Colonic mucosa (tissue), 4 donors: ENCODE measurements at regions not wholly inside any gene's neighbourhood (a gene's known extent, or its start where the extent isn't known, plus 50 kb on each side); places are given as distances from the start of the nearest gene placed in this dataset.

Experiments
- DNase-seq: peaks from one replicate; pipeline ENCODE4 v3.0.0-alpha.2; 2020
- H3K27ac ChIP-seq: fragments of 200-600 bp; one replicate; pipeline ENCODE4 v1.8.0; 2021
- H3K27me3 ChIP-seq: fragments of 200-600 bp; one replicate; pipeline ENCODE4 v1.8.0; 2021
- H3K36me3 ChIP-seq: fragments of 200-600 bp; one replicate; pipeline ENCODE4 v1.8.0; 2021
- H3K4me1 ChIP-seq: fragments of 200-600 bp; one replicate; pipeline ENCODE4 v1.8.0; 2021; ENCODE audit warnings: mild to moderate bottlenecking
- H3K4me3 ChIP-seq: fragments of 200-600 bp; one replicate; pipeline ENCODE4 v1.8.0; 2021
- H3K9ac ChIP-seq, 2 donors: one replicate each; pipeline ENCODE4 v1.7.0; 2013; ENCODE audit warnings: control low read depth in 2 of 2, low read depth in 2 of 2, low read length in 2 of 2
- H3K9me3 ChIP-seq: fragments of 200-600 bp; one replicate; pipeline ENCODE4 v1.8.0; 2021
- intact Hi-C: fragments of 100-400 bp; cut with DNase I; formaldehyde crosslinking; loops from one replicate; pipeline ENCODE4 v1.14.1; 2022
- TF ChIP-seq, protein P1 (sequence below): fragments of 200-600 bp; IDR thresholded peaks from one replicate; pipeline ENCODE4 v1.8.0; 2022; ENCODE audit warnings: antibody characterized with exemption, mild to moderate bottlenecking
- donor health status: healthy.
- donor health status: DM: no; HTN: no; CAD: no.
- donor health status: DM: no; HTN: no; CAD: no.

- H3K9ac ChIP-seq = no peak overlapping the region
- DNase-seq = no peak
- no peak overlapping the region for H3K27ac ChIP-seq
- no peak overlapping the region for H3K4me3 ChIP-seq
- no peaks in the 10 kb centered on the region for H3K36me3 ChIP-seq
- H3K27me3 ChIP-seq = no peaks in the 10 kb centered on the region
- no peaks in the 10 kb centered on the region for H3K9me3 ChIP-seq
- intact Hi-C loops = no loop called here
- peaks cover 8% of the 10 kb centered on the region for H3K4me1 ChIP-seq
- TF ChIP-seq, protein P1, sequence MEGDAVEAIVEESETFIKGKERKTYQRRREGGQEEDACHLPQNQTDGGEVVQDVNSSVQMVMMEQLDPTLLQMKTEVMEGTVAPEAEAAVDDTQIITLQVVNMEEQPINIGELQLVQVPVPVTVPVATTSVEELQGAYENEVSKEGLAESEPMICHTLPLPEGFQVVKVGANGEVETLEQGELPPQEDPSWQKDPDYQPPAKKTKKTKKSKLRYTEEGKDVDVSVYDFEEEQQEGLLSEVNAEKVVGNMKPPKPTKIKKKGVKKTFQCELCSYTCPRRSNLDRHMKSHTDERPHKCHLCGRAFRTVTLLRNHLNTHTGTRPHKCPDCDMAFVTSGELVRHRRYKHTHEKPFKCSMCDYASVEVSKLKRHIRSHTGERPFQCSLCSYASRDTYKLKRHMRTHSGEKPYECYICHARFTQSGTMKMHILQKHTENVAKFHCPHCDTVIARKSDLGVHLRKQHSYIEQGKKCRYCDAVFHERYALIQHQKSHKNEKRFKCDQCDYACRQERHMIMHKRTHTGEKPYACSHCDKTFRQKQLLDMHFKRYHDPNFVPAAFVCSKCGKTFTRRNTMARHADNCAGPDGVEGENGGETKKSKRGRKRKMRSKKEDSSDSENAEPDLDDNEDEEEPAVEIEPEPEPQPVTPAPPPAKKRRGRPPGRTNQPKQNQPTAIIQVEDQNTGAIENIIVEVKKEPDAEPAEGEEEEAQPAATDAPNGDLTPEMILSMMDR = no peak
These were observed 201.5 kb upstream of the ZNF217 start for GRCh38 chr20:53795170-53795569.

DNA sequence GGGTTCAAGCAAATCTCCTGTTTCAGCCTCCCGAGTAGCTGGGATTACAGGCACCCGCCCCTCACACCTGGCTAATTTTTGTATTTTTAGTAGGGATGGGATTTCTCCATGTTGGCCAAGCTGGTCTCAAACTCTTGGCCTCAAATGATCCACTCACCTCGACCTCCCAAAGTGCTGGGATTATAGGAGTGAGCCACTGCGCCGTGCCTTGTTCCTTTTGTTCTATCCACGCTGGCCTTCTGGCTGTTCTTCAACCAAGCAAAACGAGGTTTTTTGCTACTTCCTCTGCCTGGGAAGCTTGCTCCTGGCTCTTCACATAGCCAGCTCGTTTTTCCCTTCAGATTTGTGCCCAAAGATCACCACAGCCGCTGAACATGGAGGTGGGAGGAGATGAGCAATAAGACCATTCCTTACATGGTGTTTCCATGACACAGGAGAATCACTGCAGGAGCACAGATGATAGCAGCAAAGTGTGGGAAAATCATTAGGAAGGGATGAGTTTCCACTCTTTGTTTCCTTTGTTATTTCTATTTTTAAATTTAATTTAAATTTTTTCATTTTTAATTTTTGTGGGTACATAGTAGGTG, 201.0 kb upstream of the ZNF217 start:
- intact Hi-C loops = no loop called here
- H3K9ac ChIP-seq = no peak overlapping the region
- no peak overlapping the region for H3K4me3 ChIP-seq
- TF ChIP-seq, protein P1 = no peak
- no peaks in the 10 kb centered on the region for H3K36me3 ChIP-seq
- peaks cover 4% of the 10 kb centered on the region for H3K4me1 ChIP-seq
- H3K9me3 ChIP-seq = no peaks in the 10 kb centered on the region
- no peak for DNase-seq
- no peak overlapping the region for H3K27ac ChIP-seq
- H3K27me3 ChIP-seq = no peaks in the 10 kb centered on the region

DNA sequence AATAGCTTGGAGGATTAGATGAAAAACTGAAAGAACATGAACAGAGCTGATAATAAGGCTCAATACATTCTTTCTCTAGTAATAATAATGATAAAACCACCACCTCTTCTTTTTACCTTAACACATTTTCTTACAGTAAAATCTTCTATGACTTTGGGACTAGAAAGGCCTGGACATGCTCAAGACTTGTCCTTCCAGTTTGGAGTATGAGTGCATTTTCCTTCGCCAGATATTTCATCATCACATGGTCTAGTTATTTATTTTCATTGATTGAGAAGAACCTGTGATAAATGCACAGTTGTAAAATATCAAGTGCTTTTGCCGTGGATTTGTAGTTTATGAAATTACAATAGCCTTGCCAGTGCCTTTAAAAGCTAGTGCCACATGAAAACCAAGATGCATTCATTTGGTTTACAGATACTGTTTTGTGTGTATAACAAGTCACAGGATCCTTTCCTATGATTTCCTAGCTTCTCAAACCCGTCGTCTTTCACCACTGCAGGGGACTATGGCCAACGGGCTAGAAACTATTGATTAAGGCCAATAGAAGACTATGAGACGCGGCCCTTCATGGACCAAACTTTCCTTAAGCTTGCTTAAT, 200.2 kb upstream of the ZNF217 start:
- H3K27ac ChIP-seq = no peak overlapping the region
- intact Hi-C loops = no loop called here
- DNase-seq = no peak

DNA sequence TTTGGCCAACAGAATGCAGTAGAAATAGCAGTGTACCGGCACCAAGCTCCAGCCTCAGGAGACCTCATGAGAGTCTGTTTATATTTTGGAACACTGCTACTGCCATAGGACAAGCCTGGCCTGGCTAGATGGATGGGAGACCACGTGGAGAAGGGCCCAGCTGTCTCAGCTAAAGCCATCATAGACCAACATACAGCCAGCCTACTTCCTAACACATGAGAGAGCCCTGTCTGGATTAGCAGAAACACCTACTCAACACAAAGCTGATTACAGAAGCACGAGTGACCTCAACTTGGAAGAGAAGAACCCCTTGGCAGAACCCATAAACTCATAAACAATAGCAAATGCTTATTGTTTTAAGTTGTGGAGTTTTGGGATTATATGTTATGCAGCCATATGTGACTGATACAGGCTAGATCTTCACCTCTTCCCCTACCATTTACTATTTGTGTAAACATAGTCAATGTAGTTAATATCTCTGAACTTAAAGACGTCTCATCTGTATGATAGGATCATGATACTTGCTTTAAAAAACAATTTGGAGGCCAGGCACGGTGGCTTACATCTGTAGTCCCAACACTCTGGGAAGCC, 199.4 kb upstream of the ZNF217 start:
- Histone ChIP-seq H3K4me3 (no peak overlapping the region), H3K4me1 (no peaks in the 10 kb centered on the region), H3K9me3 (no peaks in the 10 kb centered on the region), H3K9ac (no peak overlapping the region), H3K36me3 (no peaks in the 10 kb centered on the region), H3K27me3 (no peaks in the 10 kb centered on the region), H3K27ac (no peak overlapping the region)
- DNase-seq = no peak
- intact Hi-C loops = no loop called here
- TF ChIP-seq, protein P1 = no peak

More for the DNA sequence above, 200.2 kb upstream of the ZNF217 start:
- H3K36me3 ChIP-seq = no peaks in the 10 kb centered on the region
- TF ChIP-seq, protein P1 = no peak
- no peak overlapping the region for H3K9ac ChIP-seq
- no peaks in the 10 kb centered on the region for H3K4me1 ChIP-seq
- H3K27me3 ChIP-seq = no peaks in the 10 kb centered on the region
- no peak overlapping the region for H3K4me3 ChIP-seq
- no peaks in the 10 kb centered on the region for H3K9me3 ChIP-seq

GRCh38 chr20:53789989-53790675, 196.5 kb upstream of the ZNF217 start:
- no peak for DNase-seq
- Histone ChIP-seq H3K27me3 (no peaks in the 10 kb centered on the region), H3K4me3 (no peak overlapping the region), H3K9me3 (no peaks in the 10 kb centered on the region), H3K36me3 (no peaks in the 10 kb centered on the region), H3K4me1 (no peaks in the 10 kb centered on the region), H3K9ac (peak overlapping the region in 1 of 2 donors; percentile 32), H3K27ac (no peak overlapping the region)
- TF ChIP-seq, protein P1 = no peak
- intact Hi-C loops = no loop called here
